KMS-11 (cell line): ENCODE measurements at regions not wholly inside any gene's neighbourhood (a gene's known extent, or its start where the extent isn't known, plus 50 kb on each side); places are given as distances from the start of the nearest gene placed in this dataset.

ENCODE experiments used
- H2AFZ ChIP-seq: fragments of 200-600 bp; sonication (generic); 2 replicates; pipeline ENCODE4 v1.6.1; 2016; ENCODE audit warnings: antibody characterized with exemption, mixed run types, low read depth
- H3K27ac ChIP-seq: fragments of 200-600 bp; sonication (generic); 2 replicates; pipeline ENCODE4 v1.6.1; 2016; ENCODE audit warnings: mild to moderate bottlenecking, mixed run types
- H3K27me3 ChIP-seq: fragments of 200-600 bp; sonication (generic); 2 replicates; pipeline ENCODE4 v1.6.1; 2017; ENCODE audit warnings: mild to moderate bottlenecking, low read depth, mixed run types, moderate library complexity; ENCODE audit not compliant: insufficient read depth
- H3K36me3 ChIP-seq: fragments of 200-600 bp; sonication (generic); 2 replicates; pipeline ENCODE4 v1.6.1; 2017; ENCODE audit warnings: mild to moderate bottlenecking, mixed run types; ENCODE audit not compliant: insufficient read depth
- H3K4me1 ChIP-seq: fragments of 200-600 bp; sonication (generic); 2 replicates; pipeline ENCODE4 v1.6.1; 2016; ENCODE audit warnings: mild to moderate bottlenecking, low read depth, mixed run types; ENCODE audit not compliant: poor library complexity, severe bottlenecking
- H3K4me2 ChIP-seq: fragments of 200-600 bp; sonication (generic); 2 replicates; pipeline ENCODE4 v1.7.0; 2016; ENCODE audit warnings: mild to moderate bottlenecking, mixed run types
- H3K4me3 ChIP-seq: fragments of 200-600 bp; sonication (generic); IDR thresholded peaks from 2 replicates; pipeline ENCODE4 v1.6.1; 2017; ENCODE audit warnings: low read depth, low read length, mixed read lengths; ENCODE audit not compliant: insufficient read depth
- H3K79me2 ChIP-seq: fragments of 200-600 bp; sonication (generic); 2 replicates; pipeline ENCODE4 v1.6.1; 2016; ENCODE audit warnings: low read depth, mixed run types; ENCODE audit not compliant: insufficient read depth
- H3K9ac ChIP-seq: fragments of 200-600 bp; sonication (generic); 2 replicates; pipeline ENCODE4 v1.6.1; 2016; ENCODE audit warnings: mild to moderate bottlenecking, mixed run types
- H4K20me1 ChIP-seq: fragments of 200-600 bp; sonication (generic); 2 replicates; pipeline ENCODE4 v1.6.1; 2016; ENCODE audit warnings: mild to moderate bottlenecking, mixed run types; ENCODE audit not compliant: insufficient read depth
- CTCF ChIP-seq: fragments of 200-600 bp; sonication (generic); conservative IDR thresholded peaks from 2 replicates; pipeline ENCODE4 v1.6.1; 2017; ENCODE audit warnings: low read depth, mild to moderate bottlenecking, antibody characterized with exemption, low read length, moderate library complexity, mixed read lengths

DNA sequence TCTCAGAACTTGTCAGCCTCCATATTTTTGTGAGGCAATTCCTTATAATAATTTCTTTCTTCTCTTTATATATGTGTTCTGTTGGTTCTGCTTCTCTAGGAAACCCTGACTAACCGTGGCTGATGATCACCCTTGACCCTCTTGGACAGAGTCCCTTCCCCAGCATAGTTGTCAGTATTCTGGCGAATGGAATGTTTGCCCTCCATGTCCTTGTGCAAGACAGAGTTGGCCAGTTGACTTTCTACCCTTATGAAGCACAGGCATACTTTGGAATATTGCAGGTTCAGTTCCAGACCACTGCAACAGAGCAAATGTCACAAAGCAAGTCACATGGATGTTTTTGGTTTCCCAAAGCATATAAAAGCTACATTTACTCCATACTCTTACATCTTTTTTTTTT is 297.7 kb upstream of the SHH start:
- Histone ChIP-seq H3K4me1 (no peaks in the 10 kb centered on the region), H3K4me2 (no peak overlapping the region)

DNA sequence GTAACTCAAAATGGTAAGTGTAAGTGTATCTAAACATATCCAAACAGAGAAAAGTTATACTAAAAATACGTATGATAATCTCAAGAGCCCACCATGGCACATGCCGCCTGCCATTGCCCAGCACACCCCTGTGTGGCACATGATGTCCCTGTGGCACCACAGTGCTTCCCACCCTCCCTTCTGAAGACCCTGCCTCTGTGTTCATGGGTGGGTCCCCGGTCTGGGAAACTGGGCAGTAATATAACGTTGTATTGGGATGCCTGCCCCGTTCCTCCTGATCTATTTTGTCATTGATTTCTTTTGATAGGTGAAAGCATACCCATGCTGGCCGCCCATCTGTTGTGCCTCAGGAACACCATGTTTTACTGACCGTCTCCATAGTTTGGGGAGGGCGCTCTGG is 296.8 kb upstream of the SHH start:
- no peak overlapping the region for H3K9ac ChIP-seq
- no peaks in the 10 kb centered on the region for H3K79me2 ChIP-seq
- no peaks in the 10 kb centered on the region for H4K20me1 ChIP-seq
- H3K36me3 ChIP-seq: no peaks in the 10 kb centered on the region
- H3K4me2 ChIP-seq: no peak overlapping the region
- no peaks in the 10 kb centered on the region for H3K27me3 ChIP-seq
- H3K27ac ChIP-seq: no peak overlapping the region
- H3K4me1 ChIP-seq: no peaks in the 10 kb centered on the region
- no peak overlapping the region for H3K4me3 ChIP-seq
- TF ChIP-seq CTCF: no peak
- H2AFZ ChIP-seq: no peak overlapping the region

More for the DNA sequence above, 297.7 kb upstream of the SHH start:
- H3K27ac ChIP-seq: no peak overlapping the region
- no peaks in the 10 kb centered on the region for H3K79me2 ChIP-seq
- H4K20me1 ChIP-seq: no peaks in the 10 kb centered on the region
- no peak overlapping the region for H3K9ac ChIP-seq
- H2AFZ ChIP-seq: no peak overlapping the region
- no peaks in the 10 kb centered on the region for H3K36me3 ChIP-seq
- H3K27me3 ChIP-seq: no peaks in the 10 kb centered on the region
- no peak overlapping the region for H3K4me3 ChIP-seq
- no peak for TF ChIP-seq CTCF

GRCh38 chr7:156107957-156108356 is 295.7 kb upstream of the SHH start:
- Histone ChIP-seq H3K36me3 (no peaks in the 10 kb centered on the region), H4K20me1 (no peaks in the 10 kb centered on the region), H2AFZ (no peak overlapping the region), H3K27ac (no peak overlapping the region), H3K4me3 (no peak overlapping the region), H3K4me1 (no peaks in the 10 kb centered on the region), H3K27me3 (no peaks in the 10 kb centered on the region), H3K4me2 (no peak overlapping the region), H3K79me2 (no peaks in the 10 kb centered on the region), H3K9ac (no peak overlapping the region)
- no peak for TF ChIP-seq CTCF

- TF ChIP-seq CTCF: no peak
Observed at GRCh38 chr7:156106107-156106426, 293.8 kb upstream of the SHH start.

More at GRCh38 chr7:156106107-156106426, 293.8 kb upstream of the SHH start:
- Histone ChIP-seq H3K36me3 (no peaks in the 10 kb centered on the region), H4K20me1 (no peaks in the 10 kb centered on the region), H3K4me3 (no peak overlapping the region), H2AFZ (no peak overlapping the region), H3K27ac (no peak overlapping the region), H3K4me1 (no peaks in the 10 kb centered on the region), H3K4me2 (no peak overlapping the region), H3K79me2 (no peaks in the 10 kb centered on the region), H3K27me3 (no peaks in the 10 kb centered on the region), H3K9ac (no peak overlapping the region)
